ENCODE measurements at regions not wholly inside any gene's neighbourhood (a gene's known extent, or its start where the extent isn't known, plus 50 kb on each side); places are given as distances from the start of the nearest gene placed in this dataset.

GRCh38 chr15:93519599-93519998 lies 430.6 kb upstream of the RGMA start:
- TF ChIP-seq POLR2A (IDR thresholded peaks at IDR 0.05; ENCODE audit: low read length) (no peak), GATA1 (IDR thresholded peaks at IDR 0.05; ENCODE audit: low read depth, low read length) (no peak)

All from erythroblast (primary cell).